Natural killer cell (primary cell): ENCODE measurements at regions not wholly inside any gene's neighbourhood (a gene's known extent, or its start where the extent isn't known, plus 50 kb on each side); places are given as distances from the start of the nearest gene placed in this dataset.
A peak's percentile ranks its signal among the peaks of the same experiment; 100 is the strongest.

Experiments used
- ATAC-seq, 3 donors: fragments of 150-1000 bp in 2 of 3; fragments of 200-7000 bp in 1 of 3; cut with Tn5 transposase; 1 replicate in 1 of 3; 2 replicates in 2 of 3; pipeline ENCODE4 v1.10.0; 2021; ENCODE audit warnings: mild to moderate bottlenecking in 2 of 3, moderate library complexity in 2 of 3
- DNase-seq, 2 donors: peaks; one replicate each; pipeline versions ENCODE4 v3.0.0 to v3.0.0-alpha.2; 2013 to 2021; ENCODE audit warnings: mixed read lengths in 1 of 2
- H3K27ac ChIP-seq: one replicate; pipeline ENCODE4 v1.5.1; 2013; ENCODE audit warnings: mild to moderate bottlenecking, low read length
- H3K27me3 ChIP-seq: one replicate; pipeline ENCODE4 v1.6.1; 2013; ENCODE audit warnings: low read length; ENCODE audit not compliant: control insufficient read depth, insufficient read depth
- H3K36me3 ChIP-seq: one replicate; pipeline ENCODE4 v1.6.1; 2013; ENCODE audit warnings: low read length; ENCODE audit not compliant: control insufficient read depth, insufficient read depth
- H3K4me1 ChIP-seq: one replicate; pipeline ENCODE4 v1.6.1; 2013; ENCODE audit warnings: low read length; ENCODE audit not compliant: control insufficient read depth, insufficient read depth
- H3K4me3 ChIP-seq: one replicate; pipeline ENCODE4 v1.5.1; 2013; ENCODE audit warnings: low read length
- H3K9me3 ChIP-seq: one replicate; pipeline ENCODE4 v1.6.1; 2013; ENCODE audit warnings: low read length; ENCODE audit not compliant: control insufficient read depth, insufficient read depth
- H3K27ac Mint-ChIP-seq, 2 donors: one replicate each; pipeline ENCODE4 v1.8.0; 2022; ENCODE audit warnings: mild to moderate bottlenecking in 2 of 2, mixed read lengths in 2 of 2, moderate library complexity in 1 of 2
- H3K27me3 Mint-ChIP-seq, 2 donors: one replicate each; pipeline ENCODE4 v1.8.0; 2022; ENCODE audit warnings: low read depth in 2 of 2, mixed read lengths in 2 of 2
- H3K36me3 Mint-ChIP-seq: one replicate; pipeline ENCODE4 v1.8.0; 2022; ENCODE audit warnings: mixed read lengths
- H3K4me1 Mint-ChIP-seq, 2 donors: one replicate each; pipeline ENCODE4 v1.8.0; 2022; ENCODE audit warnings: mixed read lengths in 2 of 2
- H3K4me3 Mint-ChIP-seq: one replicate; pipeline ENCODE4 v1.8.0; 2022; ENCODE audit warnings: mild to moderate bottlenecking, moderate library complexity, mixed read lengths
- H3K9me3 Mint-ChIP-seq, 2 donors: one replicate each; pipeline ENCODE4 v1.8.0; 2022; ENCODE audit warnings: mixed read lengths in 2 of 2
- WGBS: methylation state at CpG from one replicate; pipeline ENCODE4 v1.1.7; 2013; ENCODE audit warnings: missing lambda C conversion rate; ENCODE audit not compliant: insufficient coverage; 5-methylcytosine and 5-hydroxymethylcytosine counted together
- intact Hi-C: fragments of 100-400 bp; cut with micrococcal nuclease; formaldehyde crosslinking; loops from one replicate; pipeline ENCODE4 v1.14.2; 2022
- TF ChIP-seq, protein P1 (sequence below): fragments of 200-600 bp; IDR thresholded peaks from one replicate; pipeline ENCODE4 v1.8.0; 2022; ENCODE audit warnings: antibody characterized with exemption

DNA sequence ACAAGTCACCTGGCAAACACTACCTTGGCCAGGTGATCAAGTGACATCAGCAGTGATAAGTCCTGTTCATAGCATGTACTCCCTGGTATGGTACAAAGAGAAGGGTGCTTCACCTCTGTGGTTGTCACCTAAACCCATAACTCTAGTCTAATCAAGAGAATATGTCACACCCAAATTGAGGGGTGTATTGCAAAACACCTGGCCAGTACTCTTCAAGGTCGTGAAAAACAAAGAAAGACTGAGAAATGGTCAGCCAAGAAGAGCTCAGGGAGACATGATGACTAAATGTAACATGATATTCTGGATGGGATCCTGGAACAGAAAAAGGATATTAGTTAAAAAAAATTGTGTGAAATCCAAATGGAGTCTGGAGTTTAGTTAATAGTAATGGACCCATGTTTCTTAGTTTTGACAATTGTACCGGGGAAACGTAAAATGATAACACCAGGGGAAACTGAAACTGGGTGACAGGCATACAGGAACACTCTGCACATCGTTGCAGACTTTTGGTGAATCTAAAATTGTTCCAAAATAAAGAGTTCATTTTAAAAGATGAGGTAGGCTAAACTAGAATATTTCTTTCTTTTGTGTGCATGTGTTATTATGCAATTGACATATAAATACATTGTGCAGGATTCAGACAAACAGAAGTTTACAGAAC, 262.0 kb downstream of the CDC5L start:
- no peaks in the 10 kb centered on the region for H3K36me3 ChIP-seq
- no peaks in the 10 kb centered on the region for H3K4me1 Mint-ChIP-seq
- no peak overlapping the region for H3K27ac ChIP-seq
- no peak overlapping the region for H3K4me3 ChIP-seq
- no peaks in the 10 kb centered on the region for H3K36me3 Mint-ChIP-seq
- ATAC-seq: peak in 1 of 3 donors; percentile 30
- peaks cover 10 to 14% of the 10 kb centered on the region in 2 donors for H3K27me3 Mint-ChIP-seq
- H3K4me3 Mint-ChIP-seq: no peak overlapping the region
- no peaks in the 10 kb centered on the region for H3K4me1 ChIP-seq
- no peak for DNase-seq
- TF ChIP-seq, protein P1, sequence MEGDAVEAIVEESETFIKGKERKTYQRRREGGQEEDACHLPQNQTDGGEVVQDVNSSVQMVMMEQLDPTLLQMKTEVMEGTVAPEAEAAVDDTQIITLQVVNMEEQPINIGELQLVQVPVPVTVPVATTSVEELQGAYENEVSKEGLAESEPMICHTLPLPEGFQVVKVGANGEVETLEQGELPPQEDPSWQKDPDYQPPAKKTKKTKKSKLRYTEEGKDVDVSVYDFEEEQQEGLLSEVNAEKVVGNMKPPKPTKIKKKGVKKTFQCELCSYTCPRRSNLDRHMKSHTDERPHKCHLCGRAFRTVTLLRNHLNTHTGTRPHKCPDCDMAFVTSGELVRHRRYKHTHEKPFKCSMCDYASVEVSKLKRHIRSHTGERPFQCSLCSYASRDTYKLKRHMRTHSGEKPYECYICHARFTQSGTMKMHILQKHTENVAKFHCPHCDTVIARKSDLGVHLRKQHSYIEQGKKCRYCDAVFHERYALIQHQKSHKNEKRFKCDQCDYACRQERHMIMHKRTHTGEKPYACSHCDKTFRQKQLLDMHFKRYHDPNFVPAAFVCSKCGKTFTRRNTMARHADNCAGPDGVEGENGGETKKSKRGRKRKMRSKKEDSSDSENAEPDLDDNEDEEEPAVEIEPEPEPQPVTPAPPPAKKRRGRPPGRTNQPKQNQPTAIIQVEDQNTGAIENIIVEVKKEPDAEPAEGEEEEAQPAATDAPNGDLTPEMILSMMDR: no peak
- intact Hi-C loops: loop anchor here (10.0 kb wide), 1 partner anchor 675 kb away; the partner anchor contains the start of gene RUNX2
- no peaks in the 10 kb centered on the region for H3K27me3 ChIP-seq
- no peaks in the 10 kb centered on the region for H3K9me3 ChIP-seq
- no peaks in the 10 kb centered on the region for H3K9me3 Mint-ChIP-seq
- no peak overlapping the region for H3K27ac Mint-ChIP-seq
- 46% methylated on average over 4 of the region's 4 CpGs for WGBS

- 79% methylated on average over 6 of the region's 6 CpGs for WGBS
- no peak for DNase-seq
- Mint-ChIP-seq H3K4me1 (peaks cover 4 to 5% of the 10 kb centered on the region in 2 donors), H3K9me3 (no peaks in the 10 kb centered on the region), H3K4me3 (no peak overlapping the region), H3K36me3 (no peaks in the 10 kb centered on the region), H3K27me3 (peaks cover 12 to 20% of the 10 kb centered on the region in 2 donors), H3K27ac (no peak overlapping the region)
- intact Hi-C loops: loop anchor here (10.0 kb wide), 1 partner anchor 674 kb away; the partner anchor contains the start of gene RUNX2
- TF ChIP-seq, protein P1: no peak
- no peak for ATAC-seq
- no peaks in the 10 kb centered on the region for H3K27me3 ChIP-seq
- no peaks in the 10 kb centered on the region for H3K9me3 ChIP-seq
- no peak overlapping the region for H3K4me3 ChIP-seq
- H3K27ac ChIP-seq: no peak overlapping the region
- H3K4me1 ChIP-seq: peaks cover 3% of the 10 kb centered on the region
- no peaks in the 10 kb centered on the region for H3K36me3 ChIP-seq
Measured at GRCh38 chr6:44650495-44650894, 263.0 kb downstream of the CDC5L start.

- no peaks in the 10 kb centered on the region for H3K36me3 ChIP-seq
- H3K27me3 ChIP-seq: no peaks in the 10 kb centered on the region
- no peak overlapping the region for H3K4me3 Mint-ChIP-seq
- peaks cover 12 to 22% of the 10 kb centered on the region in 2 donors for H3K27me3 Mint-ChIP-seq
- ATAC-seq (no peak), DNase-seq (no peak)
- no peak overlapping the region for H3K4me3 ChIP-seq
- H3K27ac Mint-ChIP-seq: no peak overlapping the region
- no peak overlapping the region for H3K27ac ChIP-seq
- H3K9me3 ChIP-seq: no peaks in the 10 kb centered on the region
- intact Hi-C loops: loop anchor here (10.0 kb wide), 1 partner anchor 674 kb away; the partner anchor contains the start of gene RUNX2
- peaks cover 7% of the 10 kb centered on the region for H3K4me1 ChIP-seq
- H3K4me1 Mint-ChIP-seq: peaks cover 5 to 6% of the 10 kb centered on the region in 2 donors
- H3K9me3 Mint-ChIP-seq: no peaks in the 10 kb centered on the region
- 94% methylated on average over 5 of the region's 5 CpGs for WGBS
- no peaks in the 10 kb centered on the region for H3K36me3 Mint-ChIP-seq
- TF ChIP-seq, protein P1: no peak
Measured at GRCh38 chr6:44650947-44651346, 263.4 kb downstream of the CDC5L start.
